Activated T-cell treated with anti-CD3 and anti-CD28 coated beads, Interleukin-2, amount 50 U/mL, for 4 hours (primary cell): ENCODE measurements at regions not wholly inside any gene's neighbourhood (a gene's known extent, or its start where the extent isn't known, plus 50 kb on each side); places are given as distances from the start of the nearest gene placed in this dataset.

Experiments
- ATAC-seq, 2 donors: fragments of 200-7000 bp; cut with Tn5 transposase; one replicate each; pipeline ENCODE4 v1.10.0; 2021
- DNase-seq: peaks from one replicate; pipeline ENCODE4 v3.0.0-alpha.2; 2020
- H3K27me3 Mint-ChIP-seq: one replicate; pipeline ENCODE4 v1.8.0; 2021; ENCODE audit warnings: low read depth, mixed read lengths
- H3K36me3 Mint-ChIP-seq: one replicate; pipeline ENCODE4 v1.8.0; 2022; ENCODE audit warnings: mixed read lengths; ENCODE audit not compliant: insufficient read depth
- H3K4me1 Mint-ChIP-seq: one replicate; pipeline ENCODE4 v1.8.0; 2021; ENCODE audit warnings: low read depth, mixed read lengths
- H3K4me3 Mint-ChIP-seq: one replicate; pipeline ENCODE4 v1.8.0; 2021; ENCODE audit warnings: mild to moderate bottlenecking, moderate library complexity, mixed read lengths
- H3K9me3 Mint-ChIP-seq: one replicate; pipeline ENCODE4 v1.8.0; 2021; ENCODE audit warnings: mixed read lengths

DNA sequence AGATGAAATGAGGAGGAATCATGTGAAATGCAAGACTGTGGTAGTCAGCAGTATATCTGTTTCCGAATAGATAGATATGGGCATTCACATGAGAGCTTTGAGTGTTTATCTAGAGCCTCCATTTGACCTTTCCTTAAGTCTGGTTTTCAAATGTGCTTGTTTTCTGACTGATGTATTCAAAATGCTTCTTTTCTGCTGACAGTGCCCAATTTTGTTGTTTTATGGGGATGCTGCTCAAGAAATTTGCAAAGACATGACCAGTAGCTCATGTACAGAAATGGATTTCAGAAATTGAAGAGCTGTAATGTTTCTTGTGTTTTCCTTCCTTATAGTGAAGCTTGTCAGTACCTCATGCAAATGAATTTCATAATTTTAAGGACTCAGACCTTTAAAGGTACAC is 903.4 kb upstream of the CDH8 start:
- Mint-ChIP-seq H3K36me3 (no peaks in the 10 kb centered on the region), H3K4me3 (no peak overlapping the region), H3K27me3 (no peaks in the 10 kb centered on the region), H3K9me3 (peaks cover 15% of the 10 kb centered on the region), H3K4me1 (no peaks in the 10 kb centered on the region)
- no peak for ATAC-seq
- DNase-seq, result no peak

DNA sequence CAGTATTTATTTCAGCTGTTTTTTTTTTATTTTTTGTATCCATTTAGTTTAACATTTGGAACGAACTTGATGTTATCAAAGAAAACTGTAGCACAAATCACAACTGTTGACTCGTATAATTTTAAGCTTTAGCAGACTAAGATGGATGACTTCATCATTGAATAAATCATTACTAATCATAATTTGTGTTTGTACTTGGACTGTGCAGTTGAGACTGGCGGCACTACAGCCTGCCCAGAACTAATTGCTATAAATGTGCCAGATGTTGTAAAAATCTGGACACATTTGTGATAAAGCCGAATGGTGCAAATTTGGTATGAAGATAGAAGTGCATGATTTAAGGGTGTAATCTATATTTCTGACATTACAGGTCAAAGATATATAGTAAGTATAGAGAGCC is 897.7 kb upstream of the CDH8 start:
- H3K27me3 Mint-ChIP-seq, result no peaks in the 10 kb centered on the region
- H3K36me3 Mint-ChIP-seq, result no peaks in the 10 kb centered on the region
- DNase-seq, result no peak
- no peaks in the 10 kb centered on the region for H3K4me1 Mint-ChIP-seq
- H3K9me3 Mint-ChIP-seq, result peaks cover 24% of the 10 kb centered on the region
- ATAC-seq, result no peak
- no peak overlapping the region for H3K4me3 Mint-ChIP-seq

GRCh38 chr16:62929593-62929992 is 893.4 kb upstream of the CDH8 start:
- H3K4me3 Mint-ChIP-seq, result no peak overlapping the region
- H3K27me3 Mint-ChIP-seq, result no peaks in the 10 kb centered on the region
- no peak for DNase-seq
- H3K9me3 Mint-ChIP-seq, result peaks cover 30% of the 10 kb centered on the region
- H3K36me3 Mint-ChIP-seq, result no peaks in the 10 kb centered on the region
- H3K4me1 Mint-ChIP-seq, result no peaks in the 10 kb centered on the region
- ATAC-seq, result no peak

DNA sequence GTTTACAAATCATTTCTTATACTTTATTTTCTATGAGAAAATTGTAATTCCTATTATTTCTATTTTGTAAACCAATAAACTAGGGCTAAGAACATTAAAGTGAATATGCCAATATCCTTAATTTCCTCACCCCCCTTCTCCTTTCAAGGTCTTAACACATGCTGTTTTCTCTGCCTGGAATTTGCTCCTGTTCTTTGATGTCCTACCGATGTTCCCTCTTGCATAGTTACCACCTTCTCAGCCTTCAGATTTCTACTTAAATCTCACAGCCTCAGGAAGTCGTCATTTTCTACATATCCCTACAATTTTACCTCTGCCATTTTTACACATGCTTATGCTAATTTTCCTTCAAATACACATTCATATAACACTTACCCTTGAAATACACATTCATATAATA is 890.9 kb upstream of the CDH8 start:
- Mint-ChIP-seq H3K4me3 (no peak overlapping the region), H3K36me3 (no peaks in the 10 kb centered on the region), H3K27me3 (no peaks in the 10 kb centered on the region), H3K9me3 (peaks cover 36% of the 10 kb centered on the region), H3K4me1 (no peaks in the 10 kb centered on the region)
- ATAC-seq, result no peak
- DNase-seq, result no peak

DNA sequence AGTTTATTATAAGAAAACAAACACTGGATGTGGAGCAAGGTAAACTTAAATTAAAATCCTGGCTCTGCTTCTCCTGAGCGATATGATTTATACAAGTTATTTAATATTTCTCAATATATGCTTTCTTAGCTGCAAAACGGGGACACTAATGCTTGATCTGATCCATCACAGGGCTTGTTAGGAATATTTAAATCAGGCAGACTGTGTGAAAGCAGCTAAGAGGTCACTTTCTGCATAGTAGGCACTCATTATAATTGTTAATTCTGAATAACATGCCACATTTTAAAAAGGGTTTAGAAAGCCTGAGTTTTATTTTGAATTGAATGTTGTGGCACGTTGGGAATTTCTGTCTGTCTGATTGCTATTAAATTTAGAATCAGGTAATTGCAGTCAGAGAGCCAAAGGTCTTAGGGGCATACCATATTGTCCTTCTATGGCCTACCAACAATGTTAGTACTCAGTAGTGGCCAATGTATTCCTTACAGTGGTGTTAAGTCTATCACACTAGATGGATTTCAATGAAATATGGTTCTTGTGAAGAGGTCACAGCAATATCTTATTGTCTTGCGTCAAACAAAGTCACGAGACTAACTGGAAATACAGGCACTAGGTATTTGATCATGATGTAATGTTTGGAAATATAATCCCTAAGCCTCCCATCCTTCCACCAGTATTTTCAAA is 890.0 kb upstream of the CDH8 start:
- Mint-ChIP-seq H3K27me3 (no peaks in the 10 kb centered on the region), H3K36me3 (no peaks in the 10 kb centered on the region), H3K9me3 (peaks cover 37% of the 10 kb centered on the region), H3K4me1 (no peaks in the 10 kb centered on the region), H3K4me3 (no peak overlapping the region)
- no peak for DNase-seq
- ATAC-seq, result no peak

- H3K4me1 Mint-ChIP-seq, result no peaks in the 10 kb centered on the region
- peaks cover 34% of the 10 kb centered on the region for H3K9me3 Mint-ChIP-seq
- no peak for DNase-seq
- H3K27me3 Mint-ChIP-seq, result no peaks in the 10 kb centered on the region
- H3K36me3 Mint-ChIP-seq, result no peaks in the 10 kb centered on the region
- H3K4me3 Mint-ChIP-seq, result no peak overlapping the region
- no peak for ATAC-seq
These were observed 885.7 kb upstream of the CDH8 start for GRCh38 chr16:62921904-62922303.

- Mint-ChIP-seq H3K4me3 (no peak overlapping the region), H3K27me3 (no peaks in the 10 kb centered on the region), H3K4me1 (no peaks in the 10 kb centered on the region), H3K9me3 (peaks cover 15% of the 10 kb centered on the region), H3K36me3 (no peaks in the 10 kb centered on the region)
- ATAC-seq (no peak), DNase-seq (no peak)
These were observed 877.7 kb upstream of the CDH8 start for GRCh38 chr16:62913924-62914323.

GRCh38 chr16:62913333-62913732 is 877.1 kb upstream of the CDH8 start:
- Mint-ChIP-seq H3K9me3 (peaks cover 16% of the 10 kb centered on the region), H3K27me3 (no peaks in the 10 kb centered on the region), H3K4me1 (no peaks in the 10 kb centered on the region), H3K36me3 (no peaks in the 10 kb centered on the region), H3K4me3 (no peak overlapping the region)
- ATAC-seq, result no peak
- DNase-seq, result no peak

GRCh38 chr16:62909597-62909996 is 873.4 kb upstream of the CDH8 start:
- DNase-seq, result no peak
- Mint-ChIP-seq H3K9me3 (peaks cover 19% of the 10 kb centered on the region), H3K27me3 (no peaks in the 10 kb centered on the region), H3K36me3 (no peaks in the 10 kb centered on the region), H3K4me3 (no peak overlapping the region), H3K4me1 (no peaks in the 10 kb centered on the region)
- ATAC-seq, result no peak

GRCh38 chr16:62907562-62907961 is 871.3 kb upstream of the CDH8 start:
- Mint-ChIP-seq H3K4me3 (no peak overlapping the region), H3K9me3 (peaks cover 23% of the 10 kb centered on the region), H3K4me1 (no peaks in the 10 kb centered on the region), H3K36me3 (no peaks in the 10 kb centered on the region), H3K27me3 (no peaks in the 10 kb centered on the region)
- DNase-seq, result no peak
- ATAC-seq, result no peak

DNA sequence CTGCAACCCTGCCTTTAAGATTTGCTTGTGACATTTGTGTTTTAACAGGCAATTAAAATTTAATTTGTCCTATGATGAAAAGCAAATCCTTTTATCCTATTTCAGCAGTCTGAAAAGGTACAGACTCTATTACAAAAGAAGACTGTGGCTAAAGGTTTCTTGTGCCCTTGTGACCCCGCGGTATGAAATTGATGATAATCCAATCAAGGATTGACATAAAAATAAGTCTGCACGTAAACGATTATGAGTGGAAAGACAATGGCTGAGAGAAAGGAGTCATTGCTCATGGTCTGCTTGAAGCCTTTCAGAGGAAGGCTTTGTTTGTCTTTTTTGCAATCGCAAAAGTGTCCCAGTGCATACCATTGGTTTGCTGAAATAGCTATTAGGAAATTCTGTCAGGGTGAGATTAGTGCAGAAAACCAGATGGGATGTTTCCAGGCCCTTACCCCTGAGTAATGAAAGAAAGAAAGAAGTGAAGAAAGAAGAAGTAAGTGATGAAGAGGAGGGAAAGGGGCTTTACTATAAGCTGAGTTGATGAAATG is 867.8 kb upstream of the CDH8 start:
- Mint-ChIP-seq H3K27me3 (no peaks in the 10 kb centered on the region), H3K9me3 (peaks cover 28% of the 10 kb centered on the region), H3K4me3 (no peak overlapping the region), H3K36me3 (no peaks in the 10 kb centered on the region), H3K4me1 (no peaks in the 10 kb centered on the region)
- no peak for ATAC-seq
- no peak for DNase-seq

DNA sequence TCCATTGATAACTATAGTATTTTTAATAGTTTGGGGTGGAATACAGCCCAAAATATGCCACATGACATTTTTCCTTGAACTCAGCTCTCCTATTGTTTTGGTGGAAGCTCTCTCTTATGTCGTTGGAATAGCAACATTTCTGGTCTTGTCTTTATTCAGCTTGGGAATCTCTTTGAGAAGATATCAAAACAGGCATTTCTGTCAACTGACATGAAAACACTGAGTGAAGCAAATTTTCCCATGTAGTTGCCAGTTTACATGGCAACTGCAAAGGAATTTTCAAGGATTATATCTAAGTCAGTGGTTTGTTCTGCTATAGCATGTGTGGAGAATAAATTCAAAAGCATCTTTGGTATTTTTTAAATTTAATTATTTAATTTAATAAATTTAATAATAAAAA is 863.5 kb upstream of the CDH8 start:
- peaks cover 36% of the 10 kb centered on the region for H3K9me3 Mint-ChIP-seq
- H3K36me3 Mint-ChIP-seq, result no peaks in the 10 kb centered on the region
- no peak overlapping the region for H3K4me3 Mint-ChIP-seq
- DNase-seq (no peak), ATAC-seq (no peak)
- no peaks in the 10 kb centered on the region for H3K27me3 Mint-ChIP-seq
- no peaks in the 10 kb centered on the region for H3K4me1 Mint-ChIP-seq

- Mint-ChIP-seq H3K4me3 (no peak overlapping the region), H3K4me1 (no peaks in the 10 kb centered on the region), H3K27me3 (no peaks in the 10 kb centered on the region), H3K36me3 (no peaks in the 10 kb centered on the region), H3K9me3 (peaks cover 37% of the 10 kb centered on the region)
- DNase-seq, result no peak
- no peak for ATAC-seq
These were observed 852.9 kb upstream of the CDH8 start for GRCh38 chr16:62889097-62889496.

DNA sequence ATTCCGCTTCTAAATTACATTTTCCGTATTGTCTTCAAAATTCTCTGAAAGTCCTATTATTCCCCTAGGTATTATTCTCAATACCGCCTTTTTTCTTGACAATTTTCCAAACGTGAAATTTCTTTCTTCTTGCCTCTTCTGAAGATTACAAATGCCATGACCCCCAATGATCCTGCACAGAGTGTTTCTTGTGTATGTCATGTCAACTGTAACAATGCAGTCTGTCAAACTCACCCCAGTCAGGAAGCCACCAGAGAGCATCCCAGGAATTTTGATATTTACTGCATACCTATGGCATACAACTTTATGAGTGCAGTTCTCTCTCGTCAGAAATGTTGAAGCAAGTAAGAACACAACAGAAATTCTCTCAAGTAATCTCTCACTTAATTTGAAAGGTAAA is 847.3 kb upstream of the CDH8 start:
- peaks cover 29% of the 10 kb centered on the region for H3K9me3 Mint-ChIP-seq
- ATAC-seq, result no peak
- H3K27me3 Mint-ChIP-seq, result no peaks in the 10 kb centered on the region
- H3K36me3 Mint-ChIP-seq, result no peaks in the 10 kb centered on the region
- no peak for DNase-seq
- H3K4me3 Mint-ChIP-seq, result no peak overlapping the region
- no peaks in the 10 kb centered on the region for H3K4me1 Mint-ChIP-seq

GRCh38 chr16:62882552-62883221 is 846.4 kb upstream of the CDH8 start:
- Mint-ChIP-seq H3K4me3 (no peak overlapping the region), H3K9me3 (peaks cover 28% of the 10 kb centered on the region)

More at GRCh38 chr16:62882552-62883221, 846.4 kb upstream of the CDH8 start:
- no peaks in the 10 kb centered on the region for H3K4me1 Mint-ChIP-seq
- H3K36me3 Mint-ChIP-seq, result no peaks in the 10 kb centered on the region
- ATAC-seq (no peak), DNase-seq (no peak)
- no peaks in the 10 kb centered on the region for H3K27me3 Mint-ChIP-seq
